Loucy (cell line): ENCODE measurements at regions not wholly inside any gene's neighbourhood (a gene's known extent, or its start where the extent isn't known, plus 50 kb on each side); places are given as distances from the start of the nearest gene placed in this dataset.

Experiments used
- H2AFZ ChIP-seq: fragments of 200-600 bp; sonication (generic); 2 replicates; pipeline ENCODE4 v1.6.0; 2016; ENCODE audit warnings: antibody characterized with exemption, mild to moderate bottlenecking, low read length, moderate library complexity
- H3F3A ChIP-seq: fragments of 200-600 bp; 2 replicates; pipeline ENCODE4 v1.6.0; 2016; ENCODE audit warnings: antibody characterized with exemption, low read depth, mild to moderate bottlenecking
- H3K27me3 ChIP-seq: fragments of 200-600 bp; sonication (generic); 2 replicates; pipeline ENCODE4 v1.6.1; 2014; ENCODE audit warnings: low read length, mild to moderate bottlenecking; ENCODE audit not compliant: insufficient read depth, poor library complexity, severe bottlenecking
- H3K36me3 ChIP-seq: fragments of 200-600 bp; sonication (generic); 2 replicates; pipeline ENCODE4 v1.6.1; 2016; ENCODE audit warnings: low read length; ENCODE audit not compliant: insufficient read depth
- H3K4me1 ChIP-seq: fragments of 200-600 bp; sonication (generic); 2 replicates; pipeline ENCODE4 v1.5.1; 2014; ENCODE audit warnings: low read length, mild to moderate bottlenecking; ENCODE audit not compliant: insufficient read depth, poor library complexity, severe bottlenecking
- H3K4me2 ChIP-seq: fragments of 200-600 bp; sonication (generic); 2 replicates; pipeline ENCODE4 v1.6.0; 2014; ENCODE audit warnings: antibody characterized with exemption, low read length, low read depth, mild to moderate bottlenecking; ENCODE audit not compliant: poor library complexity, severe bottlenecking
- H3K4me3 ChIP-seq: fragments of 200-600 bp; sonication (generic); 2 replicates; pipeline ENCODE4 v1.5.1; 2014; ENCODE audit warnings: low read length, mild to moderate bottlenecking, mixed read lengths; ENCODE audit not compliant: poor library complexity, severe bottlenecking
- H3K79me2 ChIP-seq: fragments of 200-600 bp; sonication (generic); 2 replicates; pipeline ENCODE4 v1.6.1; 2014; ENCODE audit warnings: low read length; ENCODE audit not compliant: insufficient read depth
- H3K9ac ChIP-seq: fragments of 200-600 bp; sonication (generic); 2 replicates; pipeline ENCODE4 v1.6.0; 2014; ENCODE audit warnings: mild to moderate bottlenecking, low read depth, low read length, moderate library complexity; ENCODE audit not compliant: poor library complexity, severe bottlenecking
- H3K9me2 ChIP-seq: fragments of 200-600 bp; sonication (generic); replicated peaks from 2 replicates; pipeline ENCODE4 v1.6.1; 2016; ENCODE audit warnings: low read depth, low read length, mixed read lengths
- H3K9me3 ChIP-seq: fragments of 200-600 bp; sonication (generic); 2 replicates; pipeline ENCODE4 v1.6.1; 2014; ENCODE audit warnings: mild to moderate bottlenecking, antibody characterized with exemption, low read length, low read depth; ENCODE audit not compliant: insufficient read depth
- H4K20me1 ChIP-seq: fragments of 200-600 bp; sonication (generic); 2 replicates; pipeline ENCODE4 v1.6.0; 2014; ENCODE audit warnings: antibody characterized with exemption, low read length, mild to moderate bottlenecking; ENCODE audit not compliant: insufficient read depth, poor library complexity, severe bottlenecking
- EZH2phosphoT487 ChIP-seq: fragments of 200-600 bp; IDR thresholded peaks from 2 replicates; pipeline ENCODE4 v1.6.1; 2018; ENCODE audit warnings: antibody characterized with exemption, mild to moderate bottlenecking, moderate library complexity, borderline replicate concordance
- TF ChIP-seq, protein P1 (sequence below): fragments of 200-600 bp; sonication (generic); conservative IDR thresholded peaks from 2 replicates; pipeline ENCODE4 v1.5.1; 2014; ENCODE audit warnings: mild to moderate bottlenecking, antibody characterized with exemption, low read length

DNA sequence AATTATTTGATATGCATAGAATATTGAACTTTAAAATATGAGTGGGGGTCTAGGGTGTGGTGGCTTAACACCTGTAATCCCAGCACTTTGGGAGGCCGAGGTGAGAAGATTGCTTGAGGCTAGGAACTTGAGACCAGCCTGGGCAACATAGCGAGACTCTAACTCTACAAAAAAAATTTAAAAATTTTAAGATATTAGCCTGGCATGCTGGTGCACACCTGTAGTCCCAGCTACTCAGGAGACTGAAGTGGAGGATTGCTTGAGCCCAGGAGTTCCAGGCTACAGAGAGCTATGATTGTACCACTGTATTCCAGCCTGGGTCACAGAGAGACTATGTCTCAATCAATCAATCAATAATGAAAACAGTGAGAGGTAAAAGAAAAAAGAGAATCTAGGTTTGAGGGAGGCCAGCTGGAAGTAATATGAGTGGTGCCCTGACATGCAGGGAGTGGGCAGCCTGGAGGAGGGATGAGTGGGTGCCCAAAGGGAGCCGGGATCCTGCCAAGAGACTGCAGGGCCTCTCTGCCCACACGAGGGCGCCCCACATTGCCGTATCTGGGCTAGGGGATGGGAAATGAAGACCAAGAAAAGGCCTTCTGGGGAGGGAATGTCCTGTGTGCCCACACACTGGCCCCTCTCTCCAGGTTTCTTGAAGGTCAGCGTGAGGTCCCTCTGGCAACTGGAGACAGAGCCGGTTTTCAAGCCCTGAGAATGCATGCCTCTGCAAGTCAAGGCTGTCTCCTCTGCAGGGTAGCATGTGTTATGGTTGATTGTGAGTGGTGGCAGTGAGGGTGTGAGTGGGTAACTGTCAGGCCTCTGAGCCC, 93.9 kb upstream of the PPM1J start:
- Histone ChIP-seq H3K9me3 (no peaks in the 10 kb centered on the region), H3K4me2 (no peak overlapping the region), H3K9me2 (no peaks in the 10 kb centered on the region), H3K4me1 (no peaks in the 10 kb centered on the region), H3F3A (no peaks in the 10 kb centered on the region), H3K9ac (no peak overlapping the region), H3K27me3 (no peaks in the 10 kb centered on the region), H3K4me3 (no peak overlapping the region), H2AFZ (peak overlapping the region; percentile 59; the same call in 1 of the 2 replicates), H4K20me1 (no peaks in the 10 kb centered on the region), H3K36me3 (no peaks in the 10 kb centered on the region), H3K79me2 (no peaks in the 10 kb centered on the region)
- TF ChIP-seq EZH2phosphoT487 = no peak
- TF ChIP-seq, protein P1, sequence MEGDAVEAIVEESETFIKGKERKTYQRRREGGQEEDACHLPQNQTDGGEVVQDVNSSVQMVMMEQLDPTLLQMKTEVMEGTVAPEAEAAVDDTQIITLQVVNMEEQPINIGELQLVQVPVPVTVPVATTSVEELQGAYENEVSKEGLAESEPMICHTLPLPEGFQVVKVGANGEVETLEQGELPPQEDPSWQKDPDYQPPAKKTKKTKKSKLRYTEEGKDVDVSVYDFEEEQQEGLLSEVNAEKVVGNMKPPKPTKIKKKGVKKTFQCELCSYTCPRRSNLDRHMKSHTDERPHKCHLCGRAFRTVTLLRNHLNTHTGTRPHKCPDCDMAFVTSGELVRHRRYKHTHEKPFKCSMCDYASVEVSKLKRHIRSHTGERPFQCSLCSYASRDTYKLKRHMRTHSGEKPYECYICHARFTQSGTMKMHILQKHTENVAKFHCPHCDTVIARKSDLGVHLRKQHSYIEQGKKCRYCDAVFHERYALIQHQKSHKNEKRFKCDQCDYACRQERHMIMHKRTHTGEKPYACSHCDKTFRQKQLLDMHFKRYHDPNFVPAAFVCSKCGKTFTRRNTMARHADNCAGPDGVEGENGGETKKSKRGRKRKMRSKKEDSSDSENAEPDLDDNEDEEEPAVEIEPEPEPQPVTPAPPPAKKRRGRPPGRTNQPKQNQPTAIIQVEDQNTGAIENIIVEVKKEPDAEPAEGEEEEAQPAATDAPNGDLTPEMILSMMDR = peak; percentile 93

DNA sequence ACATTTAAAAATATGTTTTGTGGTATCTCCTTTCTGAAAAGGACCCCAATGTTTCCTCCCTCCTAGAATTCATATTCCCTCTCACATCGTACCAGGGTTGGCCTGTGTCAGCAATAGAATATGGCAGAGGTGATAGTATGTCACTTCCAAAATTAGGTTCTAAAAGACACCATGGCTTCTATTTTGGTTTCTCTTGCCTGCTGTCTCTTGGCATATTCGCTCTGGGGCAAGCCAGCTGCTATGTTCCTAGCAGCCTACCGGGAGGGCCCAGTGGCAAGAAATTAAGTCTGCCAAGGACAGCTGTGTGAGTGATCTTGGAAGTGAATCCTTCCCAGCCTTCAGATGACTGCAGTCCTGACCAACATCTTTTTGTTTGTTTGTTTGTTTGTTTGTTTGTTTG, 92.9 kb upstream of the PPM1J start:
- no peaks in the 10 kb centered on the region for H3K79me2 ChIP-seq
- TF ChIP-seq, protein P1 = no peak
- TF ChIP-seq EZH2phosphoT487 = no peak
- H3K9me2 ChIP-seq = no peaks in the 10 kb centered on the region
- no peak overlapping the region for H3K4me2 ChIP-seq
- no peaks in the 10 kb centered on the region for H3K9me3 ChIP-seq
- no peaks in the 10 kb centered on the region for H3K4me1 ChIP-seq
- no peaks in the 10 kb centered on the region for H4K20me1 ChIP-seq
- no peaks in the 10 kb centered on the region for H3K27me3 ChIP-seq
- H2AFZ ChIP-seq = no peak overlapping the region
- no peaks in the 10 kb centered on the region for H3F3A ChIP-seq
- H3K9ac ChIP-seq = no peak overlapping the region
- H3K4me3 ChIP-seq = no peak overlapping the region
- no peaks in the 10 kb centered on the region for H3K36me3 ChIP-seq

DNA sequence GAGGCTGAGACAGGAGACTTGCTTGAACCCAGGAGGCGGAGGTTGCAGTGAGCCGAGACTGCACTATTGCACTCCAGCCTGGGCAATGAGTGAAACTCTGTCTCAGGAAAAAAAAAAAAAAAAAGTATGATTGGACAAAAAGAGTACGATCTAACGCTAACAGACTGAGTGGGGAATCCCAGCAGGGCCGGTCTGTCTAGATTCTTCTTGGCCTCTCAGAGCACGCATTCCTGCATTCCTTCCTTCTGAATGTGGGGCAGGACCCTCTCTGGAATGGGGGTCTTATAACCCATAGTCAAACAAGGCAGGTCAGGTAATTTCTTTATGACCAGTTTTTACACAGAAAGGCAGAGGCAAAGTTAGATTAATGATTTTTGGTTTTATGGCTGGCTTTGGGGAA, 92.0 kb upstream of the PPM1J start:
- Histone ChIP-seq H3F3A (no peaks in the 10 kb centered on the region), H3K4me2 (no peak overlapping the region), H3K79me2 (no peaks in the 10 kb centered on the region), H3K27me3 (no peaks in the 10 kb centered on the region), H2AFZ (no peak overlapping the region), H3K4me1 (no peaks in the 10 kb centered on the region), H4K20me1 (no peaks in the 10 kb centered on the region), H3K9me2 (no peaks in the 10 kb centered on the region), H3K36me3 (no peaks in the 10 kb centered on the region), H3K9ac (no peak overlapping the region), H3K4me3 (no peak overlapping the region), H3K9me3 (no peaks in the 10 kb centered on the region)
- no peak for TF ChIP-seq EZH2phosphoT487
- TF ChIP-seq, protein P1 = no peak
